T1000 (cell line): ENCODE measurements at regions not wholly inside any gene's neighbourhood (a gene's known extent, or its start where the extent isn't known, plus 50 kb on each side); places are given as distances from the start of the nearest gene placed in this dataset.

ENCODE experiments used
- DNase-seq: peaks from one replicate; lab custom pipeline; 2025; ENCODE audit warnings: mixed read lengths; lab: John Stamatoyannopoulos, UW

GRCh38 chr22:48278620-48279460 is 1516.4 kb downstream of the TBC1D22A start:
- no peak for DNase-seq

- no peak for DNase-seq
Observed at GRCh38 chr22:48277868-48278581, 1515.6 kb downstream of the TBC1D22A start.

- DNase-seq, result no peak
Observed at GRCh38 chr22:48276994-48277867, 1514.8 kb downstream of the TBC1D22A start.

GRCh38 chr22:48275412-48275811 is 1513.0 kb downstream of the TBC1D22A start:
- DNase-seq, result no peak

- no peak for DNase-seq
Observed at GRCh38 chr22:48270731-48271130, 1508.3 kb downstream of the TBC1D22A start.

- no peak for DNase-seq
Observed at GRCh38 chr22:48268771-48269552, 1506.5 kb downstream of the TBC1D22A start.

- DNase-seq, result no peak
Observed at GRCh38 chr22:48268293-48268692, 1505.8 kb downstream of the TBC1D22A start.

- DNase-seq, result no peak
Observed at GRCh38 chr22:48267681-48268080, 1505.2 kb downstream of the TBC1D22A start.

GRCh38 chr22:48265000-48265625 is 1502.7 kb downstream of the TBC1D22A start:
- no peak for DNase-seq

- no peak for DNase-seq
Observed at GRCh38 chr22:48264586-48264985, 1502.1 kb downstream of the TBC1D22A start.

- DNase-seq, result no peak
Observed at GRCh38 chr22:48263791-48264351, 1501.4 kb downstream of the TBC1D22A start.

- DNase-seq, result no peak
Observed at GRCh38 chr22:48263431-48263765, 1500.9 kb downstream of the TBC1D22A start.

GRCh38 chr22:48262596-48263430 is 1500.4 kb downstream of the TBC1D22A start:
- DNase-seq, result no peak

- no peak for DNase-seq
Observed at GRCh38 chr22:48261706-48262105, 1499.3 kb downstream of the TBC1D22A start.

- no peak for DNase-seq
Observed at GRCh38 chr22:48261048-48261621, 1498.7 kb downstream of the TBC1D22A start.

GRCh38 chr22:48259991-48260670 is 1497.7 kb downstream of the TBC1D22A start:
- no peak for DNase-seq

GRCh38 chr22:48258811-48259210 is 1496.4 kb downstream of the TBC1D22A start:
- no peak for DNase-seq

GRCh38 chr22:48258064-48258701 is 1495.7 kb downstream of the TBC1D22A start:
- DNase-seq, result no peak
